Panc1 (cell line): ENCODE measurements at regions not wholly inside any gene's neighbourhood (a gene's known extent, or its start where the extent isn't known, plus 50 kb on each side); places are given as distances from the start of the nearest gene placed in this dataset.

ENCODE experiments used
- CTCF ChIP-seq: fragments of 450-650 bp; IDR thresholded peaks from 2 replicates; pipeline ENCODE4 v1.5.1; 2017; ENCODE audit warnings: mild to moderate bottlenecking
- POLR2AphosphoS5 ChIP-seq: IDR thresholded peaks from 2 replicates; pipeline ENCODE4 v1.6.1; 2012; ENCODE audit warnings: mild to moderate bottlenecking, low read depth, low read length, moderate library complexity
- REST ChIP-seq, 2 experiments: IDR thresholded peaks; 2 replicates each; pipeline ENCODE4 v1.6.1; 2011 to 2012; ENCODE audit warnings: low read depth in 2 of 2, control low read depth in 1 of 2, low read length in 1 of 2, mild to moderate bottlenecking in 1 of 2, moderate library complexity in 1 of 2; ENCODE audit not compliant: insufficient read depth in 1 of 2
- TCF7L2 ChIP-seq: IDR thresholded peaks from 2 replicates; pipeline ENCODE4 v1.6.1; 2011; ENCODE audit warnings: mild to moderate bottlenecking, low read depth, low read length, inconsistent platforms

- TF ChIP-seq CTCF (no peak), POLR2AphosphoS5 (no peak), REST (IDR thresholded peaks at IDR 0.05; ENCODE audit: insufficient read depth in 1 of 2, low read depth in 2 of 2, low read length in 1 of 2) (no peak), TCF7L2 (no peak)
Observed at GRCh38 chr9:78626971-78627370, 330.0 kb downstream of the PSAT1 start.
